ENCODE measurements at regions not wholly inside any gene's neighbourhood (a gene's known extent, or its start where the extent isn't known, plus 50 kb on each side); places are given as distances from the start of the nearest gene placed in this dataset.

DNA sequence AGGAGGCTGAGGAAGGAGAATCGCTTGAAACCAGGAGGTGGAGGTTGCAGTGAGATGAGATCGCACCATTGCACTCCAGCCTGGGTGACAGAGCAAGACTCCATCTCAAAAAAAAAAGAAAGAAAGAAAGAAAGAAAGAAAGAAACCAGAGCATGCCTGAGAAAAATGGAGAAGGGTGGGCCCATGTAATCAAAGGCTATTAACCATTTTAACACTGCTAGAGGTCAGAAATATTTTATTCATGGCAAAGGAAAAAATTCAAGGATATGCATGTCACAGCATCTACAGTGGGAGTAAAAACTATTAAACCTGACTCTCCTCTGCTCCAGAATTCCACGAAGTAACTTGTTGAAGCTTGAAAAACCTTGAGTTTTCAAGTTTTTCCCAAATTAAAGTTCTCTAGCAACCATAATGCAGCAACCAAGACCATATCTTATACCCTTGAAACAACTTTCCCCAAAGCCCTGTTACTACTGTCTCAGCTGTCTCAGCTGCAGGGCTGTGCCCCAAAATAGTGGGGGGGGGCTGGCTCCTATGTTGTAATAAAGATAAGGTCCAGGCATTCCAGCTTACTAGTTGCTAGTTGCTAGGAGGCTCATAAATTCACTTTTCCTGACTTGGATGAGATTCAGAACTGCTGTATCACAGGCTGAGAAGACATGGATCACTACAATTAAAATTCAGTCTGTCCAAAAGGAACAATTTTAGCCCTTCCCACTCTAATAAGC lies 112.9 kb upstream of the SOD1 start:
- no peak overlapping the region for H3K18ac ChIP-seq (ENCODE audit: extremely low read depth, low read length)
- no peak overlapping the region for H4K91ac ChIP-seq (replicated peaks; ENCODE audit: insufficient read length, low read length)
- H3K9me3 ChIP-seq (ENCODE audit: insufficient read depth in 2 of 2, low read depth in 1 of 2, low read length in 1 of 2): no peaks in the 10 kb centered on the region
- TF ChIP-seq FOSL1 (IDR thresholded peaks at IDR 0.05; ENCODE audit: insufficient read depth, low read depth, low read length) (no peak), HDAC6 (IDR thresholded peaks at IDR 0.05; ENCODE audit: low read depth, low read length) (no peak), RXRA (IDR thresholded peaks at IDR 0.05; ENCODE audit: insufficient read depth, low read depth, low read length) (no peak), MAFK (IDR thresholded peaks at IDR 0.05; ENCODE audit: low read depth, low read length) (no peak)
- TF ChIP-seq, protein P1, sequence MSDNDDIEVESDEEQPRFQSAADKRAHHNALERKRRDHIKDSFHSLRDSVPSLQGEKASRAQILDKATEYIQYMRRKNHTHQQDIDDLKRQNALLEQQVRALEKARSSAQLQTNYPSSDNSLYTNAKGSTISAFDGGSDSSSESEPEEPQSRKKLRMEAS (IDR thresholded peaks at IDR 0.05): no peak
- no peak overlapping the region for H3K56ac ChIP-seq (replicated peaks; ENCODE audit: insufficient read length, low read depth, low read length)
- H3K23me2 ChIP-seq (ENCODE audit: low read depth, low read length): no peaks in the 10 kb centered on the region
- no peak overlapping the region for H2BK12ac ChIP-seq (ENCODE audit: low read depth, low read length)
- H3K4me1 ChIP-seq (replicated peaks in 1 of 4; ENCODE audit: control insufficient read depth in 3 of 4, insufficient read depth in 4 of 4, low read length in 3 of 4): peaks cover 0 to 7% (median 4%) of the 10 kb centered on the region in 4 experiments; a peak in 3 of 7 replicates
- H2BK15ac ChIP-seq (ENCODE audit: low read length): no peak overlapping the region
- H3K4me3 ChIP-seq (ENCODE audit: extremely low read depth in 1 of 4, insufficient read depth in 2 of 4, low read depth in 3 of 4, low read length in 4 of 4): no peak overlapping the region
- H2BK120ac ChIP-seq (replicated peaks; ENCODE audit: low read depth, low read length): no peak overlapping the region
- H3K4me2 ChIP-seq (ENCODE audit: insufficient read depth in 1 of 2, low read depth in 2 of 2, low read length in 2 of 2): no peak overlapping the region
- no peak overlapping the region for H4K5ac ChIP-seq (ENCODE audit: insufficient read length, low read depth, low read length)
- H3K36me3 ChIP-seq (ENCODE audit: control insufficient read depth in 2 of 4, insufficient read depth in 4 of 4, low read length in 3 of 4): no peaks in the 10 kb centered on the region
- ChIA-PET CTCF (ENCODE audit: partially characterized antibody) (interaction anchor here (0.6 to 3.9 kb wide), 8 partner anchors 9 to 1113 kb away, joined by 3 to 38 read pairs (median 6); no protein-coding TSS in a partner anchor), POLR2A (ENCODE audit: partially characterized antibody) (interaction anchor here (1.6 to 11.7 kb wide), 2 partner anchors 8 to 12 kb away, joined by 3 to 97 read pairs; no protein-coding TSS in a partner anchor)
- H3K79me1 ChIP-seq (ENCODE audit: low read depth, low read length): peaks cover 2% of the 10 kb centered on the region; the same call in 1 of the 2 replicates
- H3K14ac ChIP-seq (ENCODE audit: insufficient read length): no peak overlapping the region
- no peaks in the 10 kb centered on the region for H3K27me3 ChIP-seq (replicated peaks in 1 of 4; ENCODE audit: control insufficient read depth in 3 of 4, extremely low read depth in 1 of 4, insufficient read depth in 3 of 4, low read length in 3 of 4)
- H2BK20ac ChIP-seq (ENCODE audit: low read length): no peak overlapping the region
- H3K23ac ChIP-seq (ENCODE audit: insufficient read length): no peak overlapping the region
- H3K79me2 ChIP-seq (ENCODE audit: control insufficient read depth in 1 of 2, insufficient read depth in 2 of 2, low read length in 2 of 2): peaks cover 3 to 68% of the 10 kb centered on the region in 2 experiments
- H4K8ac ChIP-seq (ENCODE audit: extremely low read depth, insufficient read depth, low read length): no peak overlapping the region
- no peak overlapping the region for H2BK5ac ChIP-seq (ENCODE audit: low read depth, low read length)
- H3K27ac ChIP-seq (ENCODE audit: low read depth, low read length): no peak overlapping the region
- 89% methylated on average over 3 of the region's 3 CpGs; no CpG with 5 or more reads in 1 of the 2 experiments for WGBS, 2 experiments (ENCODE audit: extremely low coverage in 1 of 2, insufficient coverage in 1 of 2, insufficient read length in 1 of 2, insufficient replicate concordance in 2 of 2, low coverage in 1 of 2, low lambda C conversion rate in 2 of 2, missing lambda C conversion rate in 1 of 2)
- no peak overlapping the region for H3K9ac ChIP-seq (replicated peaks in 1 of 4; ENCODE audit: extremely low read depth in 1 of 4, low read depth in 3 of 4, low read length in 3 of 4)
- H2AFZ ChIP-seq (ENCODE audit: low read length): no peak overlapping the region
- no peak overlapping the region for H3K4ac ChIP-seq (replicated peaks; ENCODE audit: insufficient read length, low read depth, low read length)
- DNase-seq (ENCODE audit: low read depth in 1 of 2, low spot score in 2 of 2): no peak
- H4K20me1 ChIP-seq (replicated peaks in 1 of 2; ENCODE audit: control insufficient read depth in 1 of 2, insufficient read depth in 2 of 2, low read length in 2 of 2): peaks cover 0 to 3% of the 10 kb centered on the region in 2 experiments
- H2AK5ac ChIP-seq (ENCODE audit: low read depth, low read length): no peak overlapping the region
- FAIRE-seq: peak; percentile 19
